Testis (tissue), 2 donors: ENCODE measurements at regions not wholly inside any gene's neighbourhood (a gene's known extent, or its start where the extent isn't known, plus 50 kb on each side); places are given as distances from the start of the nearest gene placed in this dataset.
"Not testable (repeated sequence)": the region's sequence is repeated elsewhere in the genome, so short reads cannot be mapped to it uniquely, and the experiment has no call there.

Experiments
- DNase-seq: peaks from one replicate; pipeline ENCODE4 v3.0.0-alpha.2; 2019
- H3K27ac ChIP-seq, 2 donors: fragments of 200-600 bp; sonication (generic); one replicate each; pipeline ENCODE4 v1.5.1; 2019
- H3K27me3 ChIP-seq: fragments of 200-600 bp; sonication (generic); one replicate; pipeline ENCODE4 v1.5.1; 2019
- H3K36me3 ChIP-seq: fragments of 200-600 bp; sonication (generic); one replicate; pipeline ENCODE4 v1.5.1; 2017; ENCODE audit warnings: low read depth; ENCODE audit errors: missing control alignments
- H3K4me1 ChIP-seq: fragments of 200-600 bp; sonication (generic); one replicate; pipeline ENCODE4 v1.5.1; 2019
- H3K4me3 ChIP-seq, 2 donors: fragments of 200-600 bp; sonication (generic); one replicate each; pipeline ENCODE4 v1.5.1; 2017 to 2019
- H3K9me3 ChIP-seq: fragments of 200-600 bp; sonication (generic); one replicate; pipeline ENCODE4 v1.5.1; 2017
- CTCF ChIP-seq, 3 experiments: fragments of 450-650 bp in 2 of 3; fragments of 200-600 bp in 1 of 3; sonication (generic) in 1 of 3; IDR thresholded peaks; one replicate each; pipeline ENCODE4 v1.5.1; 2016 to 2019; ENCODE audit warnings: antibody characterized with exemption in 3 of 3, mild to moderate bottlenecking in 2 of 3, moderate library complexity in 1 of 3
- POLR2A ChIP-seq: fragments of 450-650 bp; IDR thresholded peaks from one replicate; pipeline ENCODE4 v1.6.1; 2017; ENCODE audit warnings: antibody characterized with exemption, mild to moderate bottlenecking, moderate library complexity
- WGBS, 2 donors: methylation state at CpG; one replicate each; pipeline ENCODE4 v1.1.5; 2018; 5-methylcytosine and 5-hydroxymethylcytosine counted together
- intact Hi-C: fragments of 100-400 bp; cut with DNase I; formaldehyde crosslinking; loops from one replicate; pipeline ENCODE4 v1.15.1; 2023; ENCODE audit warnings: low total_unique reads

DNA sequence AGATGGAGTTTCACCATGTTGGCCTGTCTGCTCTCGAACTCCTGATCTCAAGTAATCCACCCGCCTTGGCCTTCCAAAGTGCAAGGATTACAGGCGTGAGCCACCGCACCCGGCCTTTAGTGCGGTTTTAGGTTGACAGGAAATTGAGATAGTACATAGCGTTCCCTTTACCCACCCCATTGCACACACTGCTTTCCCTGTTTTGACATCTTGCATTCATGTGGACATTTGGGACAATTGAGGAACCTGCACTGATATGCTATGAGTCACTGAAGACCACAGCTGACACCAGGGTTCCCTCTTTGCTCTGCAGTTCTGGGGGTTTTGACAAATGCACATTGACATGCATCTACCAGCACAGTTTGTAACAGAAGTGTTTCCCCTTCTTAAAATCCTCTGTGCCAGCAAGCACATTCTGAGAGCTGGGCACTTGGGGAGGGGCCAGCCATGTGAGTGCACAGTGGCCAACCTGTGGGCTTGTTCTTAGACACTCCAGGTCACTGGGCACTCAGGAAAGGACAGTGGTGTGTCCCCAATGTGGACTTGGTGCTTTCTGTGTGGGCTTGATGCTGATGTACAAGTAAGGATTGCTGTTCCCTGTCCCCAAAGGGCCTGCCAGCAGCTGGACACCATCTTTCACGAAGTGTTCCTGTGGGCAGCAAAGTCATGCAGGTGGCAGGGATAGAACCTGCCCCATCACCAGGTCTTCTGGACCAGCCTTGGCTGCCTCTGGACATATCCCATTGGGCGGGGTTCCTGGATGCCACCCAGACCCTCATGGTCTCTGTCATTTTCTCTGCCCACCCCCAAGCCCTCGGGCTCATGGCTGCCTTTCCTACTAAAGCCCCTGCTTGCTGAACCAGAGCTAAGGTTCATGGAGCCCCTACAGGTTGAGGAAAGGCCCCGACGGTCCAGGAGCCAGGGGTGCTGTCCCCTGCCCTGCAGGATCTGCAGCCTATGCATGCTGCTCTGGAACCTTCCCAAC is 579.8 kb downstream of the GLRX3 start:
- no peak overlapping the region for H3K4me3 ChIP-seq
- intact Hi-C loops, result no loop called here
- 88 to 92% methylated on average over 12 of the region's 12 CpGs for WGBS, 2 donors

GRCh38 chr10:130717083-130717482 is 580.9 kb downstream of the GLRX3 start:
- DNase-seq, result no peak
- intact Hi-C loops, result no loop called here
- Histone ChIP-seq H3K9me3 (no peaks in the 10 kb centered on the region), H3K27me3 (no peaks in the 10 kb centered on the region), H3K27ac (no peak overlapping the region), H3K36me3 (no peaks in the 10 kb centered on the region), H3K4me3 (no peak overlapping the region), H3K4me1 (no peaks in the 10 kb centered on the region)
- TF ChIP-seq POLR2A (no peak), CTCF (IDR thresholded peaks at IDR 0.05) (no peak)
- 59 to 72% methylated on average over 7 of the region's 7 CpGs for WGBS, 2 donors

More for the DNA sequence above, 579.8 kb downstream of the GLRX3 start:
- Histone ChIP-seq H3K9me3 (no peaks in the 10 kb centered on the region), H3K4me1 (no peaks in the 10 kb centered on the region), H3K27me3 (no peaks in the 10 kb centered on the region), H3K27ac (no peak overlapping the region), H3K36me3 (no peaks in the 10 kb centered on the region)
- DNase-seq, result no peak
- TF ChIP-seq CTCF (IDR thresholded peaks at IDR 0.05) (no peak), POLR2A (no peak)

DNA sequence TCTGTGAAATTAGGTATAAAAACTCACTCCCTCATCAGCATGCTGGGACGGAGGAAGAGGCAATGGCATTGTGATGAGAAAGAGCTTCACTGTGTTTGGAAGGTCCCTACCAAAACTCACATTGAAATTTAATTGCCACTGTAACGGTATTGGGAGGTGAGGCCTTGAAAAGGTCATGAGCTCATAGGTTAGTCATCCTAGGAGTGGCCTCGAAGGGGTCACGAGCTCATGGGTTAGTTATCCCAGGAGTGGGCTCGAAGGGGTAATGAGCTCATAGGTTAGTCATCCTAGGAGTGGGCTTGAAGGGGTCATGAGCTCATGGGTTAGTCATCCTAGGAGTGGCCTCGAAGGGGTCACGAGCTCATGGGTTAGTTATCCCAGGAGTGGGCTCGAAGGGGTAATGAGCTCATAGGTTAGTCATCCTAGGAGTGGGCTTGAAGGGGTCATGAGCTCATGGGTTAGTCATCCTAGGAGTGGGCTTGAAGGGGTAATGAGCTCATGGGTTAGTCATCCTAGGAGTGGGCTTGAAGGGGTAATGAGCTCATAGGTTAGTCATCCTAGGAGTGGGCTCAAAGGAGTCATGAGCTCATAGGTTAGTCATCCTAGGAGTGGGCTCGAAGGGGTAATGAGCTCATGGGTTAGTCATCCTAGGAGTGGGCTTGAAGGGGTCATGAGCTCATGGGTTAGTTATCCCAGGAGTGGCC is 582.7 kb downstream of the GLRX3 start:
- H3K27ac ChIP-seq, H3K27me3 ChIP-seq, H3K4me1 ChIP-seq, H3K4me3 ChIP-seq, DNase-seq, intact Hi-C loops, H3K9me3 ChIP-seq, H3K36me3 ChIP-seq: not testable (repeated sequence)
- WGBS, 2 donors, result 85 to 89% methylated on average over 9 of the region's 9 CpGs

DNA sequence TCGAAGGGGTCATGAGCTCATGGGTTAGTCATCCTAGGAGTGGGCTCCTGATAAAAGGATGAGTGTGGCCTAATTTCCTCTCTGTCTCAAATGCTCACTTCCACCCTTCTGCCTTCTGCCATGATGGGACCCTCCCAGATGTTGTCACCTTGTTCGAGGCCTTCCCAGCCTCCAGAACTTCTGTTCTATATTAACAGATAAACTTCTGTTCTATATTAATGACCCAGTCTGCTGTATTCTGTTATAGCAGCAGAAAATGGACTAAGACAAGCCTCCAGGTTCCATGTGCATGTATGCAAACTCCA is 583.2 kb downstream of the GLRX3 start:
- intact Hi-C loops, result no loop called here
- Histone ChIP-seq H3K9me3 (no peaks in the 10 kb centered on the region), H3K4me3 (no peak overlapping the region), H3K36me3 (no peaks in the 10 kb centered on the region), H3K4me1 (peaks cover 8% of the 10 kb centered on the region), H3K27ac (no peak overlapping the region), H3K27me3 (no peaks in the 10 kb centered on the region)
- WGBS, 2 donors, result 94 to 100% methylated on average over 2 of the region's 2 CpGs
- DNase-seq, result no peak
- TF ChIP-seq CTCF (IDR thresholded peaks at IDR 0.05) (no peak), POLR2A (no peak)

GRCh38 chr10:130720235-130720634 is 584.0 kb downstream of the GLRX3 start:
- TF ChIP-seq CTCF (IDR thresholded peaks at IDR 0.05) (no peak), POLR2A (no peak)
- Histone ChIP-seq H3K4me3 (no peak overlapping the region), H3K4me1 (peaks cover 8% of the 10 kb centered on the region), H3K27me3 (no peaks in the 10 kb centered on the region), H3K27ac (no peak overlapping the region), H3K36me3 (no peaks in the 10 kb centered on the region), H3K9me3 (no peaks in the 10 kb centered on the region)
- intact Hi-C loops, result no loop called here
- WGBS, 2 donors, result 91 to 92% methylated on average over 5 of the region's 5 CpGs
- no peak for DNase-seq
